Left cardiac atrium (tissue), 4 donors: ENCODE measurements at regions not wholly inside any gene's neighbourhood (a gene's known extent, or its start where the extent isn't known, plus 50 kb on each side); places are given as distances from the start of the nearest gene placed in this dataset.
"Not testable (repeated sequence)": the region's sequence is repeated elsewhere in the genome, so short reads cannot be mapped to it uniquely, and the experiment has no call there.

Experiments
- ATAC-seq, 2 donors: fragments of 200-7000 bp; cut with Tn5 transposase; one replicate each; pipeline ENCODE4 v1.9.1; 2020; ENCODE audit warnings: mild to moderate bottlenecking in 2 of 2, moderate library complexity in 2 of 2
- DNase-seq: peaks from one replicate; pipeline ENCODE4 v3.0.0-alpha.2; 2020
- intact Hi-C, 2 donors: fragments of 100-400 bp; cut with DNase I; formaldehyde crosslinking; loops; one replicate each; pipeline versions ENCODE4 v1.14.1 to v1.15.1; 2022 to 2023
- donor health status: DM: no; HTN: yes; CAD: no.
- donor health status: DM: no; HTN: yes; CAD: no; lungs with severe emphysema.
- donor health status: DM: yes; HTN: yes; CAD: no.
- donor health status: Dilated cardiomyopathy.

- intact Hi-C loops, result no loop called here
- DNase-seq (no peak), ATAC-seq (no peak)
Observed at GRCh38 chr14:55912344-55912743, 205.9 kb upstream of the PELI2 start.

- DNase-seq (peak; percentile 72), ATAC-seq (peak; percentile 76 to 94)
- intact Hi-C loops, result no loop called here
Observed at GRCh38 chr14:55913324-55914025, 204.7 kb upstream of the PELI2 start.

- peak in 1 of 2 donors; percentile 35 for ATAC-seq
- DNase-seq, result no peak
- intact Hi-C loops, result no loop called here
Observed at GRCh38 chr14:55914771-55915170, 203.4 kb upstream of the PELI2 start.

GRCh38 chr14:55915456-55915855 is 202.8 kb upstream of the PELI2 start:
- ATAC-seq (no peak), DNase-seq (no peak)
- intact Hi-C loops, result no loop called here

DNA sequence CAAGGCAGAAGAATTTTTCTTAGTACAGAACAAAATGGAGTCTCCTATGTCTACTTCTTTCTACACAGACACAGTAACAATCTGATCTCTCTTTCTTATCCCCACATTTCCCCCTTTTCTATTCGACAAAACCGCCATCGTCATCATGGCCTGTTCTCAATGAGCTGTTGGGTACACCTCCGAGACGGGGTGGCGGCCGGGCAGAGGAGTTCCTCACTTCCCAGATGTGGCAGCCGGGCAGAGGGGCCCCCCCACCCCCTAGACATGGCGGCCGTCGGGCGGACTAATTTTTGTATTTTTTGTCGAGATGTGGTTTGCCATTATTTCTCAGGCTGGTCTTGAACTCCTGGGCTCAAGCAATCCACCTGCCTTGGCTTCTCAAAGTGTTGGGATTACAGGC is 198.4 kb upstream of the PELI2 start:
- ATAC-seq, DNase-seq, intact Hi-C loops: not testable (repeated sequence)

DNA sequence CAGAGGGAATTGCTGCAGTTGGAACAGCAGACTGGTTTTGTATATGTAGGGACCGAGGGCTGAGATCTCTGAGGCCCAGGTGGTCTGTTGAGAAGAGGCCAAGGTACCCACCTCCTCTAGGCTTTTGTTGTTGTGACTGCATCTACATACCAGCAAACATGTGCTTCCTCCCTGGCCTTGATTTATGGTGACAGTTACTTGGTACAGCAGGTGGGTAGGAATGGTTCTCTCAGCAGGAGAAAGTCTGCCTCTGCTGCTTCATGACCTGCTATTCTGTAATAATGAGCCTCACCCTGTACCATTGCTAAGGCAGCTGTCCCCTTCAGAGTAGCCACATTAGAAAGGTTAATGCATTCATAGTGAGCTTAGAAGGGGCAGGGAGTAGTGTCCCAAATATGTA is 196.7 kb upstream of the PELI2 start:
- no peak for ATAC-seq
- intact Hi-C loops, result no loop called here
- DNase-seq, result no peak

DNA sequence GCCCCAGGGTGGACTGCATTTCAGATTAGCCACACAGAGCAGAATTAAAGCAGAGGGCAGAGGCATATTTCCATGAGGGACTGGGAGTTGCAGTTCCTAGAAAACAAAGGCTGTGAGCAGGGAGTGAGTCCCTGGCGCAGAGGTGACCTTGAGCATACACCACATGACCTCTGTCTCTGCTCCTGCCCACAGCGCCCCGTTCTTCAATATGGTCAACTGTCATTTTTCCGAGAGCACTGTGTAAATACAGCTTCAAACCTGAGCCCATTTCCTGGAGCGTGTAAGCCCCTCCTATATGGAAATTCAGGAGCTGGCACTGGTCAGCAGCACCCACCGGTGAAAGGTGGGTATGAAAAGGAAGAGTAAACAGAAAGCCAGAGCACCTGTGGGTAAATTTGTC is 192.2 kb upstream of the PELI2 start:
- intact Hi-C loops, result no loop called here
- no peak for DNase-seq
- no peak for ATAC-seq

GRCh38 chr14:55927028-55927427 is 191.2 kb upstream of the PELI2 start:
- no peak for DNase-seq
- intact Hi-C loops, result no loop called here

GRCh38 chr14:55928276-55928675 is 189.9 kb upstream of the PELI2 start:
- DNase-seq, result no peak
- intact Hi-C loops, result no loop called here
- no peak for ATAC-seq

More at GRCh38 chr14:55927028-55927427, 191.2 kb upstream of the PELI2 start:
- ATAC-seq, result no peak

DNA sequence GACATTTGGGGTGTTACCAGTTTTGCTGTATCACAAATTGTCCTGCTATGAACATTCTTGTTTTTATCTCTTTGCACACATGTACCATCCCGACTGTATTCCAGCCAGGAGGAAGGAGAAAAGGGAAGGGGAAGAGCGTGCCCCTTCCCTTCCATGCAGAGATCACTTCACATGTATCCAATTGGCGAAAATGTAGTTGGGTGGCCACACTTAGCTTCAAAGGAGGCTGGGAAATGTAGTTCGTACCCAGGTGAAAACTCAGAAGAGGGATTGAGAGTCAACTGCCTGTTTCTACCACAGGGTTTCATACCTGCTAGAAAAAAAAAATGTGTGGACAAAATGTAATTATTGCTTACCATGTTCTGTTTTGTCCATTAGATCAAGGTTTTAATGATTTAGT is 189.1 kb upstream of the PELI2 start:
- no peak for ATAC-seq
- DNase-seq, result no peak
- intact Hi-C loops, result no loop called here

- ATAC-seq (no peak), DNase-seq (no peak)
- intact Hi-C loops, result no loop called here
Observed at GRCh38 chr14:55930016-55930784, 188.0 kb upstream of the PELI2 start.

- DNase-seq (no peak), ATAC-seq (no peak)
- intact Hi-C loops, result no loop called here
Observed at GRCh38 chr14:55936691-55937090, 181.5 kb upstream of the PELI2 start.

DNA sequence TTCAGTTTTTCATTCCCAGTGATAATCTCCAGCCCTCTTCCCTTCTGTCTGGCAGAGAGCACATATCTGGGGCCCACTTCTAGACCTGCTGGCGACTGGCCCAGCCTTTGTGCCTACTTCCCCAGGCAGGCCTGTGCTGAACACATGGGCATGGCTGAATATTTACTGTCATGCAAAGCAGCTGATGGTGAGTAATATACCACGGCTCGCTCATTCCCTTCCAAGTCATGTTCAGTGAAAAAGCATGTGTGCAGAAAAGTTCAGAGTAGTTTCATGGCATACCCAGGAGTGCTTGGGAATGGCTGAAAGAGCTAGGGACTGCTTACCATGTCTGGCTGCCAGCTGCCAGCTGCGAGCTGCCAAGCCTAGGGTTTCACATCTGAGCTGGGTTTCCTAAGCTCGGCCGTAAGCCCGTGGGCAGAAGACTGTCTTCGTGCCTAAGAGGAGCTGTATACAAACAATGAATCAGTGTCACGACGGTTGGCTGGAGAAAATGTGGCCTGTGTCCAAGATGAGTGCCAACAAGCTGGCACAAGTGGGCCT is 179.9 kb upstream of the PELI2 start:
- DNase-seq, result peak; percentile 33
- ATAC-seq, result peak; percentile 76 to 80
- intact Hi-C loops, result no loop called here

- ATAC-seq (no peak), DNase-seq (no peak)
- intact Hi-C loops, result no loop called here
Observed at GRCh38 chr14:55942076-55942654, 176.0 kb upstream of the PELI2 start.

DNA sequence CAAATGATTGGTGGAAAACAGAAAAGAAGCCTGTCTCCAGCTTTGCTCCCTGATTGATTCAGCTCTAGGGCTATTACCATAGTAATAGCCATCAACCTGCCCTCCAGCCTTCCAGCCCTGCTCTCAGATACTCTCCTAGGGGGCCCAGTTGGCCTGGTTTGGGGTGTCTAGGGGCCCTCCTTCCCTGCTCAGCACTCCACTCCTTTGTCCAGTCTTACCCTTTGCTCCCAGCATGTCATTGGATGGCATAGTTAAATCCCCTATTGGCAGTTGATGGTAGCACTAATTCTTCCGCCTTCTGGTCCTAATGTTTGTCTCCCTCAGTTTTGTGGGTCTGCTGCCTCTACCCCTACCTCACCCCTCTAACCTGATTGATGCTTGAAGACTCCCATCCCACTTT is 175.4 kb upstream of the PELI2 start:
- ATAC-seq (no peak), DNase-seq (no peak)
- intact Hi-C loops, result no loop called here

GRCh38 chr14:55944757-55945156 is 173.5 kb upstream of the PELI2 start:
- ATAC-seq (no peak), DNase-seq (no peak)
- intact Hi-C loops, result no loop called here

DNA sequence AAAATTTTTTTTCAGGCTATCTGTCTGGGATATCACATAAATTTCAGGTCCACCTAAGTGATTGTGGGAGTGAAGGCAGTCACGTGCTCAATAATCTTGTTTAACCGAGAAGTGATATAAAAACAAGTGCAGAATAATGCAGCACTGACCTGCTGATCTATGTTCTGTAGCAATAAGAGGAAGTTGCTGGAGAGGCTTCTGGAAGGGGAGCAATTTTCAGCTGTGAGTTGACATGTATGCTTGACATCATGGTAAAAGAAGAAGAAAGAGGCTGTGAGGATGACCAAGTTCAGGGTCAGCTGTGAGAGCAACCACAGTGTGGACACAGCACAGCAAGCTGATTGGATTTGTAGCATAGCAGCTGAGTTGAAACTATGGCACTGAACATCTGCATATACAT is 172.0 kb upstream of the PELI2 start:
- no peak for ATAC-seq
- no peak for DNase-seq
- intact Hi-C loops, result no loop called here

- ATAC-seq (no peak), DNase-seq (no peak)
- intact Hi-C loops, result no loop called here
Observed at GRCh38 chr14:55948399-55948798, 169.8 kb upstream of the PELI2 start.

GRCh38 chr14:55949708-55950107 is 168.5 kb upstream of the PELI2 start:
- no peak for ATAC-seq
- intact Hi-C loops, result no loop called here
- no peak for DNase-seq

DNA sequence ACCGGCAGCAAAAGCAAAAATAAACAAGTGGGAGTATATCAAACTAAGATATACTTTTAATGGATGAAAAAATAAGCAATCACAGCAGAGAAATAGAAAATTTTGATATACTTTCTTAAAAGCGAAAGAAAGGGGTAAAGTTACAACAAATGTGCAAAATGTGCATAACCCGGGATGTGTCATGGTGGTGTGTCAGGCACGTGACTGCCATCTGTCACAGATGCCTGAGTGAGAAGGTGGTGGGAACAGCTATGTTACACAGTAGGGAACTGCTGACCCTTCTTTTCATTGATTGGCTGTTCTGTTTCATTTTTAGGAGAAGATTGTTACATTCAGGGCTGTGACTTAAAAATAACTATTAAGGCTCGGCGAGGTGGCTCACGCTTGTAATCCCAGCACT is 168.1 kb upstream of the PELI2 start:
- DNase-seq (no peak), ATAC-seq (no peak)
- intact Hi-C loops, result no loop called here
